ENCODE measurements at regions not wholly inside any gene's neighbourhood (a gene's known extent, or its start where the extent isn't known, plus 50 kb on each side); places are given as distances from the start of the nearest gene placed in this dataset.

DNA sequence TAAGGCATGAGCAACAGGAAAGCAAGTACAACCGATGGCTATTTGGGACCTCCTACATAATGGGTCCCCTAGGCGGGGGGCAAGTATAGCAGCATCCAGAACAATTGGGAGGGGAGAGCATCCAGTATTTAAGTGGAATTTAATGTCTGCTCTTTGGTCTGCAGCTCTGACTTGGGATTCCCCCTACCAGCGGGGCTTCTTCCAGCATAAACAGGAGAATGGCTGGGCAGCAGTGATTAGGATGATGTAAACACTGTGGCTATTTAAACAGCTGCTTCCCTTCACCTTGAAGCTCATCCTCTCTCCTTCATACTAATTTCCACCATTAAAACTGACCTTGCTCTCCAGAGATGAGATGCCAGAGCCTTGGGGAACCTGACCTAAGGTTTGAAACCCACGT lies 73.9 kb upstream of the OXGR1 start:
- H3K27me3 ChIP-seq (ENCODE audit: insufficient read depth, low read length) = no peaks in the 10 kb centered on the region
- H2BK15ac ChIP-seq (ENCODE audit: low read depth, low read length) = no peak overlapping the region
- peaks cover 5% of the 10 kb centered on the region for H3K27me3 Mint-ChIP-seq (ENCODE audit: low read depth)
- no peaks in the 10 kb centered on the region for H3K79me1 ChIP-seq (ENCODE audit: insufficient read depth, low read depth, low read length, poor library complexity, severe bottlenecking)
- no peak overlapping the region for H3K4ac ChIP-seq (ENCODE audit: low read depth, low read length)
- no peak overlapping the region for H3K23ac ChIP-seq (ENCODE audit: insufficient read length, low read depth, low read length)
- no peaks in the 10 kb centered on the region; a peak in 1 of 5 replicates for H3K9me3 Mint-ChIP-seq
- H3K56ac ChIP-seq (ENCODE audit: insufficient read length, low read depth, low read length) = no peak overlapping the region
- H2BK12ac ChIP-seq (ENCODE audit: insufficient read length, low read depth, low read length) = no peak overlapping the region
- H4K5ac ChIP-seq (ENCODE audit: insufficient read length, low read depth, low read length) = no peak overlapping the region
- H2AK5ac ChIP-seq (ENCODE audit: insufficient read length, low read length) = no peak overlapping the region
- no peak overlapping the region for H2BK5ac ChIP-seq (ENCODE audit: insufficient read length, low read length)
- no peaks in the 10 kb centered on the region for H3K23me2 ChIP-seq (ENCODE audit: insufficient read length, low read depth, low read length, poor library complexity, severe bottlenecking)
- no peak overlapping the region; a peak in 1 of 7 replicates for H3K27ac Mint-ChIP-seq
- no peak overlapping the region for H3K18ac ChIP-seq (ENCODE audit: insufficient read length, low read depth, low read length)
- no peak for TF ChIP-seq CTCF (conservative IDR thresholded peaks at IDR 0.05)
- H3K36me3 Mint-ChIP-seq (ENCODE audit: insufficient read depth in 1 of 3, low read depth in 3 of 3) = no peaks in the 10 kb centered on the region
- no peak overlapping the region for H3K9ac ChIP-seq (ENCODE audit: extremely low read depth, insufficient read length, low read length)
- no peak for DNase-seq
- no peak overlapping the region for H3T11ph ChIP-seq (ENCODE audit: low read length)
- H3K27ac ChIP-seq (ENCODE audit: insufficient read length, low read depth, low read length) = no peak overlapping the region
- no peaks in the 10 kb centered on the region for H3K79me2 ChIP-seq (ENCODE audit: insufficient read depth, low read length)
- H4K20me1 ChIP-seq (ENCODE audit: control insufficient read depth, insufficient read depth, insufficient read length) = no peaks in the 10 kb centered on the region
- no peak overlapping the region for H3K14ac ChIP-seq (ENCODE audit: insufficient read depth, low read length)
- H3K9me3 ChIP-seq (ENCODE audit: control insufficient read depth, low read depth, low read length) = no peaks in the 10 kb centered on the region
- no peak overlapping the region for H2BK120ac ChIP-seq (ENCODE audit: low read depth, low read length, poor library complexity, severe bottlenecking)
- no peak overlapping the region for H2AFZ ChIP-seq (ENCODE audit: low read length)
- H3K4me3 Mint-ChIP-seq = no peak overlapping the region
- WGBS (ENCODE audit: extremely low coverage, insufficient read length, low lambda C conversion rate) = no CpG with 5 or more reads among the region's 4 CpGs
- H3K4me1 ChIP-seq (ENCODE audit: insufficient read depth, low read length) = no peaks in the 10 kb centered on the region
- no peak overlapping the region for H4K91ac ChIP-seq (ENCODE audit: insufficient read length, low read depth, low read length)
- H3K4me2 ChIP-seq (ENCODE audit: insufficient read depth, insufficient read length, low read length) = no peak overlapping the region
- H3K4me1 Mint-ChIP-seq = peaks cover 10 to 12% of the 10 kb centered on the region in 2 experiments
- no peak overlapping the region for H2BK20ac ChIP-seq (ENCODE audit: low read depth, low read length, poor library complexity, severe bottlenecking)
- no peak overlapping the region for H4K8ac ChIP-seq (replicated peaks; ENCODE audit: insufficient read length, low read depth, low read length)

All from H9 (cell line).